Neutrophil (primary cell): ENCODE measurements at regions not wholly inside any gene's neighbourhood (a gene's known extent, or its start where the extent isn't known, plus 50 kb on each side); places are given as distances from the start of the nearest gene placed in this dataset.

Experiments used
- H3K27ac ChIP-seq: fragments of 200-600 bp; sonication (generic); 2 replicates; pipeline ENCODE4 v1.5.1; 2016; ENCODE audit warnings: mild to moderate bottlenecking, moderate library complexity
- H3K27me3 ChIP-seq: fragments of 200-600 bp; sonication (generic); 2 replicates; pipeline ENCODE4 v1.6.0; 2016; ENCODE audit warnings: mild to moderate bottlenecking
- H3K36me3 ChIP-seq: fragments of 200-600 bp; sonication (generic); 2 replicates; pipeline ENCODE4 v1.5.1; 2017
- H3K4me1 ChIP-seq, 2 experiments: fragments of 200-600 bp in 1 of 2; sonication (generic) in 1 of 2; 1 replicate in 1 of 2; 2 replicates in 1 of 2; pipeline versions ENCODE4 v1.5.1 to v1.6.1; 2013 to 2016; ENCODE audit warnings: low read depth in 1 of 2, low read length in 1 of 2, mild to moderate bottlenecking in 1 of 2, moderate library complexity in 1 of 2; ENCODE audit not compliant: control insufficient read depth in 1 of 2, insufficient read depth in 1 of 2
- H3K4me3 ChIP-seq, 2 experiments: fragments of 200-600 bp in 1 of 2; sonication (generic) in 1 of 2; 1 replicate in 1 of 2; 2 replicates in 1 of 2; pipeline ENCODE4 v1.5.1; 2013 to 2016; ENCODE audit warnings: low read depth in 1 of 2, low read length in 1 of 2, mild to moderate bottlenecking in 1 of 2, moderate library complexity in 1 of 2
- H3K9me3 ChIP-seq: fragments of 200-600 bp; sonication (generic); 2 replicates; pipeline ENCODE4 v1.5.1; 2016
- CTCF ChIP-seq: fragments of 200-600 bp; sonication (generic); IDR thresholded peaks from 2 replicates; pipeline ENCODE4 v1.5.1; 2016; ENCODE audit warnings: antibody characterized with exemption

DNA sequence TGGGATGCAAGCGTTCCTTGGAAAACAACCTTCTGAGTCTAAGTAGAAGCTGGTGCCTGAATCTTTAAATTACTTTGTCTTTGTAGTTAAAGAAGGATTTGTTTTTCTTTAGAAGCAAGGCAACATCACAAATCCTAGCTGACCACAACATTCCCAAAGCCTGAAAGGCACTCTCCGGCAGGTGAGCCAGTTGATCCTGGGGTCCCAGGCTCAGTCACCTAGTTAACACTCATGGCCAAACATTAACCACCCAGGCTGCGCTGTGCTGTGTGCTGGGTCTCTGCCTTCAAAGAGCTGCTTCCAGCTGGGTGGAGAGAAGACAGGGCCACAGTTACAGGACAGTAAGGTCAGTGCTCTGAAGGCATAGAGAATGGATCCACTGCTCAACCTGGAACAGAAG is 120.0 kb upstream of the TRIB2 start:
- H3K4me1 ChIP-seq, result no peaks in the 10 kb centered on the region
- no peak overlapping the region for H3K27ac ChIP-seq
- H3K9me3 ChIP-seq, result no peaks in the 10 kb centered on the region
- TF ChIP-seq CTCF, result no peak
- no peak overlapping the region for H3K4me3 ChIP-seq
- no peaks in the 10 kb centered on the region for H3K36me3 ChIP-seq
- H3K27me3 ChIP-seq, result no peaks in the 10 kb centered on the region

DNA sequence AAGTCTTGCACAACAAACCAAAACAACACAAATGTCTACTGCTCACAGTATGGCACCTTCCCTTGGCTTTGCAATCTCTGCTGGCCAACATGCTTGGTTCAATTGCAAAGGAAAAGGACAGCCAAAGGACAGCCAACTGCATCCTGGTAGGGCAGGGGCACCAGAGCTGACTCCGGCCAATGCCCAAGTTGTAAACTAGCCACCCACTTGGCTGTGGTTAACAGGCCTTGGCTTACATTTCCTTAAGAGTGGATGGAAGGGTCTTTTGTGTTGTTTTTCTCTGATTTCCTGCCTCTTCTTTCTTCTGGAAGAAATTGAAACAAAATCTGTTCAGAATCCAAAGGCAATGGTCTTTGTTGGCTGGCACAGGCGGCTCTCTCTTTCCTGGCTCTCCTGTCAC is 119.1 kb upstream of the TRIB2 start:
- no peak for TF ChIP-seq CTCF
- Histone ChIP-seq H3K36me3 (no peaks in the 10 kb centered on the region), H3K4me1 (no peaks in the 10 kb centered on the region), H3K4me3 (no peak overlapping the region), H3K9me3 (no peaks in the 10 kb centered on the region), H3K27me3 (no peaks in the 10 kb centered on the region), H3K27ac (no peak overlapping the region)

DNA sequence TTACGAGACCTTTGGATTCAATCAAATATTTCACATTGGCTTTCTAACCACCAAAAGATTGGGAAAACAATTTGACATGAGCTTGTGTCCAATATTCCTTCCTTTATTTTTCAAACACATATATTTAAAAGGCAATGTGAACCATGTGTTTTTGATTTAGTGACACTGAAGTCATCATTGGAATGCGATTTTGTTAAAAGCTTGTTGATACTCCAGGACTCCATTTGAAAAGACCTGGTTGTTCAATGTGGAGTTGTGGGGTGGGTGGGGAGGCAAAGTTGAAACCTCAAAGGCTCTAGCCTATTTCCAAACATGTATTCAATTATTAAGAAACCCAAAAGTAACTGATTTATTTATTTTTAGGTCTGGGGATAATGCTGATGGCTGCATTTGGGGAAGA is 114.1 kb upstream of the TRIB2 start:
- Histone ChIP-seq H3K27ac (no peak overlapping the region), H3K9me3 (no peaks in the 10 kb centered on the region), H3K4me1 (no peaks in the 10 kb centered on the region), H3K27me3 (no peaks in the 10 kb centered on the region), H3K4me3 (no peak overlapping the region), H3K36me3 (no peaks in the 10 kb centered on the region)
- no peak for TF ChIP-seq CTCF

DNA sequence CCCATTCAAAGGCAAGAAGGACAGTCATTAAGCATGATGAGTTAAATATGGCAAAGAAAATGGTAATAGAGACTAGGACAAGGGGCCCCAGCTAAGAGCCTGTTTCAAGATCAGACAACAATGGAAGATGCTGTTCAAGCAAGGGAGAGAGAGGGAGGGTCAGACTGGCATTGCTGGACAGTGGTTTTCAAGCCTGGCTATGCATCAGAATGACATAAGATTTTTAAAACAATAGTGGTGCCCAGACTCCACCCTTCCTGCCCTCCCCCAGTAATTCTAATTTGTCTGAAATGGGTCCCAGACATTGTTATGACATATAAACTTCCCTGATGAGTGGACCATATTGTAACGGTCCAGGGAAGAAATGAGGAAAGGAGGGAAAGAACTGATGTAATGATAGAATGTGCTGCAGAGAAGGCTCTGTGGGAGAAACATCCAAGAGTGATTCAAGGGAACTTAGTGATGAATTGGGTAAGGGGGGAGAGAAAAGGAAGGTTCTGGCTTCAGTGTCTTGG is 112.9 kb upstream of the TRIB2 start:
- no peaks in the 10 kb centered on the region for H3K9me3 ChIP-seq
- no peak overlapping the region for H3K4me3 ChIP-seq
- H3K27ac ChIP-seq, result no peak overlapping the region
- no peaks in the 10 kb centered on the region for H3K4me1 ChIP-seq
- no peak for TF ChIP-seq CTCF
- H3K27me3 ChIP-seq, result no peaks in the 10 kb centered on the region
- no peaks in the 10 kb centered on the region for H3K36me3 ChIP-seq

DNA sequence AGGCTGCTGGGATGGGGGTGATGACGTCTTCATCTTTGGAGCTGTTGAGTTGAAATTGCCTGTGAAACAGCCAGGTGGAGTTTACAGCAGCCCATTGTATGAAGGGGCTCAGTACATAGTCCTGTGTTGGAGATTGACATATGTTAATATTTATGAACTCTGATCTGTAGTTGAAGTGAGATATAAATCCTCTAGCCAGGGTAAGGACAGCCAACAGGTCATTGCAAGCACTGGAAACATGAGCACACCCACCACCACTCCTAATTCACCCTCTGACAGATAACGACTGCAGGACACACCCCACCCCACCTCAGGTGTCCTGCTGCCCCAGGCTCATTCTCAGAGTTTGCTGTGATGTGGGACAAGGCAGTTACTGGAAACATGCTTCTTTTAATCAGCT is 112.4 kb upstream of the TRIB2 start:
- Histone ChIP-seq H3K4me1 (no peaks in the 10 kb centered on the region), H3K27me3 (no peaks in the 10 kb centered on the region), H3K9me3 (no peaks in the 10 kb centered on the region), H3K36me3 (no peaks in the 10 kb centered on the region), H3K27ac (no peak overlapping the region), H3K4me3 (no peak overlapping the region)
- TF ChIP-seq CTCF, result no peak

DNA sequence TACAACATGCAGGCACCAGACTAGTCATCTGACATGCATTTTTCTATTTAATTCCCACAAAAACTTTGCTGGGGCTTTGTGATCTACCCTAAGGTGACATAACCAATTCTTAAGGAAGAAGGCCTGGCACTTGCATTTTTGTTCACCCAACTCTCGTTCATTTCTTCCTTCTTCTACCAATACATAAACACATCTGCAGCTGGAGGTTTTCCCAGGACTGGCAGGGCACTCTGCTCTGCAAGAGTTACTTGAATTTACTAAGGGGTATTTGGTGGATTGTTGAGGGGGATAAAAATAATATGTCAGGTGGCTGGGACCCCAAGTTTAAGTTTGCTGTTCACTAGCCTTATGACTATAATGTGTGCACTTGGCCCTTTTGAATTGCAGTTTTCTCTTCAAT is 111.4 kb upstream of the TRIB2 start:
- Histone ChIP-seq H3K36me3 (no peaks in the 10 kb centered on the region), H3K4me1 (no peaks in the 10 kb centered on the region), H3K4me3 (no peak overlapping the region), H3K27me3 (no peaks in the 10 kb centered on the region), H3K27ac (no peak overlapping the region), H3K9me3 (no peaks in the 10 kb centered on the region)
- TF ChIP-seq CTCF, result no peak
